Activated T-cell treated with anti-CD3 and anti-CD28 coated beads for 1 hour (primary cell): ENCODE measurements at regions not wholly inside any gene's neighbourhood (a gene's known extent, or its start where the extent isn't known, plus 50 kb on each side); places are given as distances from the start of the nearest gene placed in this dataset.

Source experiments
- DNase-seq: peaks from one replicate; pipeline ENCODE4 v3.0.0-alpha.2; 2020; ENCODE audit warnings: low read depth

DNA sequence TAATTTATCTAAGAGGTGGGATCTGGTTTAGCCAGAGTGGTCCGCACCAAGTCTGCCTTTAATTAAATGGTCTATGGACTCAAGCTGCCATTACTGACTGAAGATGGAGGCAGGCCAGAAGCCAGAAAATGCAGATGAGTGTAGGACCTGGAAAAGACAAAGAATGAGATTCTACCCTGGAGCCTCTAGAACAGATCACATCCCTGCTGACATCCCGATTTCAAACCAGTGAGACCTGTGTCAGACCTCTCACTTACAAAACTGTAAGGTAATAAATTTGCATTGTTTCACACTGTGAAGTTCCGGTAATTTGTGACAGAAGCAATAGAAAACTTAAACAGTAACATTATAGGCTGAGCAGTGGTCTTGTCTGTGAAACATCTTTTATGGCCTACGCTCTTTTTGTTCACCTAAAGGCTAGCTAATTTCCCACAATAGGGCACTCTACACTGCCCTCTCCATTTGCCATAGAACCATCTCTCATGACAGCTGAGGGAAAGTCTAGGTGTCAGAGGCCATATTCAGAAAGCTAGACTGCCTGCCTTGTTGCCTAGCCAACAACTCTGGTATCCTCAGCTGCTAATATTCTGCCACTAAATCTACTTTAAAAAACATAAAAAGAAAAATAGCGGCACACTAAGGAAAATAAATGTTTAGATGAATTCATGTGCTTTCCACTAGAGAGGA is 1396.2 kb upstream of the PIK3C3 start:
- no peak for DNase-seq

DNA sequence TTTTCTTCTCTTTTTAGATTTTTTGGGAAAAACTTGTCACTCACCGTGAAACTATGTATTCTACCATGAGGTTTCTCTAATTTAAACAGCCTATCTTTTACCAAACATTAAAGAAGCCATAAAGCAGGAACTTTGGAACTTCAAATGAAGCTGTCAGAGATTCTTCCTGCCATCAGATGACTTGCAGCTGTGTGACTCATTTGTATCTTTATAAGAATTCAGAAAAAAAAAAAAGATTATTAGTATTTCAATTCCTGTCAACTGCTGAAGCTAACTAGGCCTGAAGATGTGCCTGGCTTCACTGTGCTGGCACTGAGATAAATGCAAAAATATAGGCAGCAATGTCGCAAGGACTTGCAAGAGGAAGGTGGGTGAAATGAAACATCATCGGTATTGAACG is 1399.1 kb upstream of the PIK3C3 start:
- no peak for DNase-seq

DNA sequence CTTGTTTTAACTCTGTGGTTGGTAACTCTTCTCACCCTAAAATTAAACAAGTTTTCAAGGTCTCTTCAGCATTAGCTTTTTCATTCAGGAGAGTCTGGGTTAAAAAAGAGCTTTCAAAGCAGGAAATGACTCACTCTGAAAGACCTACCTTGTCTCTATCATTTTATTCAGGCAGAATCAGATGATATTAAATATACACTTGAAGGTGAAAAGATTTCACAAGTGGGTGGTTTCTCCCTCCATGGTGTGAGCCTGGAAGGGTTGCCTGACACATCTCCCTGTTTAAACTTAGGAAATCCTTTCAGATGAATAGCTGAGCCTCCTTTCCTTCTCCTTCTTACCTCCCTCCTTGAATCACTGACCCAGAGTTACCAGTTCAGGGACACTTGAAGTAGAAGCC is 1402.0 kb upstream of the PIK3C3 start:
- DNase-seq: no peak

DNA sequence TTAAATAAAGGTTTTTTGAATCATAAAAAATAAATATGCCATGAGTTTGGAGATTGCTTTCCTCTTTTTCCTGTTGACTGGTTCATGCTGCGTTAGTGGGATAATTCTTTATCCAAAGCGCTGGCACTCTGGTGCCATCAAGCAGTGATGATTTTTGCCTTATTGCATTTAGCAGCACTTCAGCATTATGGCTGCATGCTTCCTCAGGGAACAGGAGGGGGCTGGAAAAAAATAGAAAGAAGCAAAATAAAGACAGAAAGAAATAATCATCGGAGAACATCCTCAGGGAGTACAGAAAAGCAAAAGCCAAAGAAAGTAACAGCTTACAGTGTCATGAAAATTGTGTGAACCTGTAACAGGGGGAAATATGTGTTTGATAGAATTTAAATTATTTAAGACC is 1408.2 kb upstream of the PIK3C3 start:
- no peak for DNase-seq

DNA sequence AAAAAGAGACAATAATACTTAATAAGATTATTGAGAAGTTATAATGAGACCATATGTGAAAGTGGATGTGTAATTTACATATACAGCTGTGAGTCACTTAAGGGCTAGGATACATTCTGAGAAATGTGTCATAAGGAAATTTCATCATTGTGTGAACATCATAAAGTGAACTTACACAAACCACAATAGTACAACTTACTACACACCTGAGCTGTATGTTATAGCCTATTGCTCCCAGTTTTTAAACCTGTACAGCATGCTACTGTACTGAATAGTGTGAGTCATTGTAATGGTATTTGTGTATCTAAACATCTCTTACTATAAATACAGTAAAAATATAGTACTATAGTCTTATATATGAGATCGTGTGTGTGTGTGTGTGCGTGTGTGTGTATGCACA is 1420.3 kb upstream of the PIK3C3 start:
- DNase-seq: no peak

DNA sequence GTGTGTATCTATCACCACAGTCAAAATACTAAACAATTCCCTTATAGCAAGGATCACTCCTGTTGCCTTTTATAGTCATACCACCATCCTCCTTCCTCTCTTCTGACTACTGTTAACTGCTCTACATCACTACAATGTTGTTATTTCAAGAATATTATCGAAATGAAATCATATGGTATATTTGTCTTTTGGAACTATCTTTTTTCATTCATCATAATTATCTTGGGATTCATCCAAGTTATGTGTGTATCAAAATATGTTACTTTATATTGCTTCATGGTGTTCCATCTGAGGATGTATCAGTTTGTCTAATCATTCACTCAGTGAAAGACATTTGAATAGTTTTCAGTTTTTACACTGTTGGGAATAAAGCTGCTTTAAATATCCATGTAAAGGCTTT is 1423.0 kb upstream of the PIK3C3 start:
- no peak for DNase-seq

DNA sequence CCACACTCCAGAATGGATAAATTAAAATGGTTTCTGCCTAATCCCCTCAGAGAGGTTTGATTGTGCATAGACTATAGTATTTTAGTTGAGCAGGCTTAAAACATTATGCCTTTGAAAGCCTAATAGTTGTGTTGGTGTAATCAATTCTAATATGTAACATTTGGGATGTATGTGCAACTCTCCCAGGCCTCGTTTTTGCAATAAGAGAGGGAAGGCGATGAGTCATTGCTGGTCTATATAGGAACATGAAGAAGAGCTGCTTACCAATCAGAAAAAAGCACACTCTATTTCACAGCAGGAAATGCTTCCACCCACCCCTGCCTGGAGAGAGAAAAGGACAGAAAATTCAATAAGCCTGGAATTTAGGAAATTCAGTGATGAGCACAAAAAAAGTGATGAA is 1424.0 kb upstream of the PIK3C3 start:
- DNase-seq: no peak

DNA sequence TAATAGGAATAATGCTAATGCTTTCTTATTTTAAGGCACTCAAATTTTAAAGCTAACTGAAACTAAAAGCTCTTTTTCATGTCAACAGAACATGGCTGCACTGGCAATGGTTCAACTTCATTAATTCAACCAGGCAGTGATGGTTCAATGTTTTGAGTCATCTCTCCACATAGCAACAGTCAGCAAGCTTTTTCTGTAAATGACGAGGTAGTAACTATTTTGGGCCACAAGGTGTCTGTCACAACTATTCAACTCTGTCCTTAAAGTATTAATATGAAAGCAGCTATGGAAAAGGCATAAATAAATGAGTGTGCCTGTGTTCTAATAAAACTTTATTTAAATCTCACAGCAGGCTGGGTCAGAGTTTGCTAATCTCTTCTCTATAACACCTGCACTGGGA is 1425.6 kb upstream of the PIK3C3 start:
- no peak for DNase-seq

DNA sequence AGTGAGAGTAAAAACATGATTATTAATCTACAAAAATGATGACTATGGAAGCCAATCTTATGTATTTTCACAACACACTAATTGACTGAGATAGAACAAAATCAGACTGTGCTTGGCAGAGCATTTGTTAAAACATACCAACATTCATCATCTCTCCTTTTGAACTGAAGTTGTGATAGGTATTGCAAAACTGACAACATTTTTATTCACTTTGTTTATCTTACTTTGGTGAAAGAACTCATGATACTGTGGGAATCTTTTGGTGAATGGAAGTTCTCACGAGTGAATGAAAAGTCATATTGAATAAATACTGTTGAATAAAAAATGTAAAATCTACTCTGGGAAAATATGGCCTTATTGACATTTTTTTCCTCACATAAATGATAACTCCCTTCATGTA is 1430.2 kb upstream of the PIK3C3 start:
- no peak for DNase-seq

DNA sequence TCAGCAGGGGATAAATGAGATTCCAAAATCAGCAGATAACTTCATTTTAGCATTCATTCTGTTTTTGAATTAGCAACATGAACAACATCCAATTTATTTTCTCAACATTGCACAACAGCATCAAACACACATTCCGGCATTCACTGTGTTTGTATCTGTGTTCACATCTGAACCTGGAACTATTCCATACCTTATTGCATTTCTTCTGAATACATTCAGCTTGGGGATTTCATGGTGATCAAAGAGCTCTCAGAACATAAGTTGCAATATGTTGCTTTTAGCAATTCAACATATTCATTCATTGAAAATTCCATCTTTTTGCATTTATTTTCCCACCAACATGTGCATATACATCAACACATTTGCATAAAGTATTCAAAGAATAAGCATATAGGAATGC is 1431.7 kb upstream of the PIK3C3 start:
- no peak for DNase-seq

DNA sequence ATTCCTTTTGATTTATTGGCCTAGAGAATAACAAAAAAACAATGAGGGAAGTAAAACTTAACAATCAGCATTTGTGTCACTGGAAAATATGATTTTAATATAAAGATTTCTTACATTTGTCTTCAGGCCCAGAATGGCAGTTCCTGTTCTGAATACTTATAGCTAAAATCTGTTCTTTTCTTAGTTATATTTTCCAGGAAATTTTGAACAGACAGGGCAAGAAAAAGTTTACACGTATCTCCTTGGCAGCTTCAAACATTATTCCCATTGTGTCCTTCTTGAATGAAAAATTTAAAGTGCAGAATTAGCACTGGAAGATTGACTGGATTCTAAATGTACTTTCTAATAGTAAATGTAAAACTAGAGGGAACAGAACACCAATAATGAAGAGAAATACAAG is 1454.0 kb upstream of the PIK3C3 start:
- DNase-seq: no peak

DNA sequence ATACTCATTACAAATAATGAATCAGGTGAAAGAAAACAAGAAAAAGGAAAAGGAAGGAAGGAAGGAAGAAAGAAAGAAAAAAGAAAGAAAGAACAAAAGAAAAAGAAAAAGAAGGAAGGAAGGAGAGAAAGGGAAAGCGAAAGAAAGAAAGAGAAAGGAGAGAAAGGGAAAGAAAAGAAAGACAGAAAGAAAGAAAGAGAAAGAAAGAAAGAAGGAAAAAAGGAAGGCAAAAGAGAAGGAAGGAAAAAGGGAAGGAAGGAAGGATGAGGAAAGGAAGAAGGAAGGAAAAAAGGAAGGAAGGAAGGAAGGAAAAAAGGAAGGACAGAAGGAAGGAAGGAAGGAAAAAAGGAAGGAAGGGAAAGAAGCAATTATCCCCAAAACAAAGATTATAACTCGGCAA is 1460.4 kb upstream of the PIK3C3 start:
- DNase-seq: no peak

DNA sequence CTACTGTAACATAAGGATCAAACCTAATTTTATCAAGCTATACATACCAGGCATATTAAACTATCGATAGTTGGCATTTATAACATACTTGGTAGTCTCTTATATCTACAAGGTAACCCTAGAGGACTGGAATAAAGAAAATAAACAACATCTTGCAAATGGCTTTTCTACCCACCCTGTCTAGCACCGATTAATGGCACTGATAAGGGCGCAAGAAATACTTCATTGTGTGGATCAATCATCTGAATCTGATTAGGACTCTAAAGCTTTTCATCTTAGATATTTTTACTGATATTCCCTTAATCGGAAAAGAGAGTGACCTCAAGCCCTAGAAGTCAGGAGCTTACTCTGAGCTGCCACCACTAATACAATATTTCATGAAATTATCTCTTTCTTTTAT is 1461.7 kb upstream of the PIK3C3 start:
- DNase-seq: no peak

DNA sequence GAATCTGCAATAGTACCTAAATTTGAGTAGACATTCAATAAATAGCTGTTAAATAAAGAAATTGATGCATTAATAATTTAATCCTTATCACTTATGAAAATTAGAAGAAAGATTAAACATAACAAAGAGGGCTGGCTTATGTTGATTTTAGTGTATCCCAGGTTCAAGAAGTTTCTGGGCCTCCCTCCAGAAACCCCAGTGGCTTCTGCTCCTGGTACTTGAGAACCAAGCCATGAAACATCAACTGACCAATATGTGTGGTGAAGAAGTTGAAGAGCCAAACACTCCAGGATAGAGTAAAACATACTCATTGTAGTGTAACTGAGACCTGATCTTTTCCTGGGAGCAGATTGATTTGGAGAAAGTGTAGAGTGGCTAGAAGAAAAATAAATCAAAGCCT is 1465.7 kb upstream of the PIK3C3 start:
- DNase-seq: no peak

DNA sequence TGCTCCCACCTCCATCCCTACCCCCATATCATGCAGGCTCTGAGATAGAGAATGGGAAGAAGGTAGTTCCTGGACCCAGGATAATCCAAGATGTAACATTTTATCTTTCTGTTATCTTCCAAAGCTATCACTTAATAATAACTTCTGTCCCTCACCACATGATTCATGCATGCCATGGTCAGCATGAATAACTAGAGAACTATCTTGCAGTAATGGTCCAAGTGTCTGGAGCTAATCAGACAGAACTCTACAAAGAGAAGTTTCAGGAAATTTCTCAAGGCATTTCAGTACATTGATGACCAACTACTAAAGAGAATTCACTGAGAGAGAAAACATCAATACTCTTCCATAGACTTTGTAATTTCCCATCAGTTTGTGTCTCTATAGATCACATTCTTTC is 1469.7 kb upstream of the PIK3C3 start:
- no peak for DNase-seq

DNA sequence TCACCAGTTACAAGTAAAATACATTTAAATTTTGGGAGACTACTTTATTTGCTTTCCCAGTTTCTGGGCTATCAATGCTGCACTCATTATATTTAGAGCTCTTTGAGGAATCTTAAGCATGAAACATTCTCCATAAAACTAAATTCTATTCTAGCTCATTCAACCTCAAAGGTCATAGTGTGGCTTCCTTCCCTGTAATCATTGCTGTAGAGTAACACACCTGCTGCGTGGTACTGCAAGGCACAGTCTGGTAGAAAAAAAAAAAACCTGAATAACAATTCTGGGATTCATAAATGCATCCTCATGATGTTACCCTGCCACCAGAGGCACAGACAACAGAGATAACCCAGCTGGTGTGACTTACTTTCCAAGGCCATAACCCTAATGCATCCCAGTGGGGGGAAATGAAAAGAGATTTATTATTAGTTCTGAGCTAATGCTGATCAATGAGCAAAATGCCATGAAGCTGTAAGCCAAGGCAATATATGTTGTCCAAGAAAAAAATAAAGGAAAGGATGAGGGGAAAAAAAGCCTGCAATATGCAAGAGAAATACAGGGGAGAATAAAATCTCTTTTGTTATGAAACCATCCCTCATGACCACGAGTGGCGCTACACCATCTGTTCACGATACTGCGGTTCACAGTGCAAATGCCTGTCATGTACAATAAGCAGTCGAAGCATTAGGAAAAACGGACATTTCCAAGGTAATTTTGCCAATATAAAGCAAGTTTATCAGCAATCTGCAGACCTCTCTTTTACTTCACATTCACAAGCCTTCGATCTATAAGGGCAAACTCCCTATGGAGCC is 1481.6 kb upstream of the PIK3C3 start:
- no peak for DNase-seq

DNA sequence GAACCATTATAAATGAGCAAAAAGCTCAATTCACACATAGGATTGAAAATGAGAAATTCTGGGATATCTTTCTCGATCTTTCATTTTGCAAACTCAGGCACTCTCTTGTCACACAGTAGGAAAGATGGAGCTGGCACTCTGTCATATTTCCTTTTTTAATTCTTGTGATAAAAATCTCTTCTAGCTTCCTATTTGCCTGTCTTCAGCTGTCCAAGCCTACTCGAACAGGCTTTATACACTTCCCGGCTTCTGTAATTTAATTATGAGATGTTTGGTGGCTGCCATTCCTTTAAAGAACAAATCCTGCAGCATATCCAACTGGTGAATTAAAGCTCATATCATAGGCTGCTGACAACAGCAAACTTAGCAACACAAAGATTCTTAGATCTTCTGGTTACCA is 1484.3 kb upstream of the PIK3C3 start:
- no peak for DNase-seq

DNA sequence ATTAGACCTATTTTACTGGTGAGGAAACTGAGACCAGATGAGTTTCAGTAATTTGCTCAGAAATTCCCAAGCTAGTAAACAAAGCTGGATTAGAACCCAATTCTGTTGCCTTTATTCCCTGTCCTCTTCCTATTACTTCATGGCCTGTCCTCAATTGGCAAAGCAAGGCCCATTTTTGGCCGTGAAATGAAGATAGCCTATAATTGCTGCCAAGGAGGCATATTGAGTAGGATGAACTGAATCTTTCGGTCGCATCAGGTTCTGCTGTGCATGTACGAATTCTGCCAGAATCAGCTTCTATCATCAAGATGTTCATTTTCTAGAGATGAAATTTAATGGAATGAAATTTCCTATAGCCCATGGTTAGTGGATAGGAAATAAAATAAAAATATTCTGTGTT is 1485.2 kb upstream of the PIK3C3 start:
- DNase-seq: no peak

DNA sequence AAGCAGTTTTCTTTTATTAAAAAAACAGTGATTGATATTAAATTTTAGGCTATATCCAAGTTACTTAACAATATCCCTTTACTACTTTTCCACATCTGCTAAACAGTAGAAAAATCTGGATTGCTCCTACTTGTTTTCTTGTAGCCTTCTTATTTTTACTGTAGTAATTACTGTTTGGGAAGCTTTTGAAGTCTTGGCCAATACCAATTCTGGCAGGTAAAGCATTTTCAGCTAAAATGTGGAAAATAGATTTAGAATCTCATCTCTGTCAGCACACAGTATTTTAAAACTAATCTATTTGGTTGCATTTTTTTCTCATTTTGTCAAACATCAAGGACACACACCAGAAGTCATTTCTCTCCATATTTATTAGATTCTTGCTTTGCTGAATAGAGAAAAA is 1485.7 kb upstream of the PIK3C3 start:
- DNase-seq: no peak

DNA sequence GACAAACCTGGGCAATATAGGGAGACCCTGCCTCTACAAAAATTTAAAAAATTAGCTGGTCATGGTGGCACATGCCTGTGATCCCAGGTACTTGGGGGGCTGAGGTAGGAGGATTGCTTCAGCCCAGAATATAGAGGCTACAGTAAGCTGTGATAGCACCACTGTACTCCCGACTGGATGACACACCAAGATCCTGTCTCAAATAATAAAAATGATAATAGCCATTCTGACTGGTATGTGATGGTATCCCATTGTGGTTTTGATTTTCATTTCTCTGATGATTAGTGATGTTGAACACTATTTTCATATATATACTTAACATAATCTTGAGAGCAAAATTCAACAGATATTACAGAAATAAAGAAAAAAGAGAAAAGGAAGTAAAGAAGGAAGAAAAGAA is 1491.0 kb upstream of the PIK3C3 start:
- no peak for DNase-seq

DNA sequence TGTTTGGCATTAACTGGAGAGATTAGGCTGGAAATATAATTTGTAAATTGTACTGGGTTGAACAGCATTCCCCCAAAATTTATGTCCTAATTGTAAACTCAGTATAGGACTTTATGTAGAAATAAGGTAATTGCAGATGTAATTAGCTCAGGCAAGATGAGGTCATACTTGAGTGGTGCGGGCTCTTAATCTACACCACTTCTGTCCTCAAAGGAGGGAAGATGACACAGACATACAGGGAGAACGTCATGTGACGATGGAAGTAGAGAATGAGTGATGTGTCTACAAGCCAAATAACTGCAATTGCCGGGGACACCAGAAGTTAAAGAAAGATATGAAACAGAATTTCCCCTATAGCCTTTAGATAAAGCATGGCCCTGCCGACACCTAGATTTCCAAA is 1501.1 kb upstream of the PIK3C3 start:
- no peak for DNase-seq

DNA sequence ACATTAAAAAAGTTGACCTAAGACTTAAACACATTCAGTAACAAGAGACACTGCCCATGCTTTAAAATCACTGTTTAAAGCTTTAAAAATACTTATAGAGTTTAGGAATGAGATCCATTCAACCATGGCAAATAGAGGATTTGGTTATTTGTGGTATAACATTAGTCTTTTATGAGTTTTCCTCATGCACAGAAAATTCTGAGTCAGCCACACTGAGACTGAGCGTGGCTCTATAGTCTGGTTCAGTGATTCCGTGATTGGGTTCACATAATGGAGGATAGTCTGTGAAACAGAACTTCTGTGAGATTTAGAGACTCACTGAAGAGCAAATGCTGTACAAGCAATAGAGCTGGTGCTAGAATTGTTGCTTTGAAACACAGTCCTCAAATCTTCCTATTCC is 1502.4 kb upstream of the PIK3C3 start:
- no peak for DNase-seq

DNA sequence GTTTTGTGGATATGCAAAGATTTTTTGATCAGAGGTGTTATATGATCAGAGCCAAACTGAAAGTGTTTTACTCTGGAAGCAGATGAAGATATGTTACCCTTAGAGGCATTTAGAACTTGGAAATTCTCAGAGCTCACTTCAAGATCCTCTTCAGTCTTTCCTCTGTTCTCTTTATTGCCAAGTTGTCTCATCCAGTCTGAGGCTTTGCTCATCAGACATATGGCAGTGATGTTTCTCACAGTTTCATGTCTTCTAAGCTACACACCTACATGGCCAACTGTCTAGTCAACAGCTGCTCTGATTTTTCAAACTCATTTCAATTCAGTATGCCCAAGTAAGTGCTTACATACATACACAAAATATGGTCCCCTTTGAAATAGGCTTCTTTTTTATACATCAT is 1504.3 kb upstream of the PIK3C3 start:
- DNase-seq: no peak

DNA sequence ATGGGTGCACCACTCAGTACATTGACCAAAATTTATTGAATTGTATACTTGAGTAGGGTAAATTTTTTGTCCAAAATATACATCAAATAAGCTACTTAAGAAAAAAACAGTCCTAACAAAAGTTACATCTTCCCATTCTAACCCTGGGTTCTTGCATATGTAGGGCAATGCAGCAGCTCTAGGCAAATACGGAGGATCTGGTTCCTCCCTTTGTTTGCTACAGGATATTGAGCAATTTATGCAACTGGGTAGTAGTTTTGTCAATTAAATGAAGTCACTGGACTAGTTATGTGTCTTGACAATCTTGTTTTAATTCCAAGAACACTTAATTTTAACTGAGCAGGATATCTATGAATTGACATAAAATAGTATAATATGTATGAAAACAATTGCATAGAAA is 1507.2 kb upstream of the PIK3C3 start:
- no peak for DNase-seq
